Glomerular visceral epithelial cell (primary cell): ENCODE measurements at regions not wholly inside any gene's neighbourhood (a gene's known extent, or its start where the extent isn't known, plus 50 kb on each side); places are given as distances from the start of the nearest gene placed in this dataset.
"Not testable (repeated sequence)": the region's sequence is repeated elsewhere in the genome, so short reads cannot be mapped to it uniquely, and the experiment has no call there.

Experiments
- DNase-seq: peaks from one replicate; pipeline ENCODE4 v3.0.0-alpha.2; 2016; ENCODE audit errors: extremely low spot score

DNA sequence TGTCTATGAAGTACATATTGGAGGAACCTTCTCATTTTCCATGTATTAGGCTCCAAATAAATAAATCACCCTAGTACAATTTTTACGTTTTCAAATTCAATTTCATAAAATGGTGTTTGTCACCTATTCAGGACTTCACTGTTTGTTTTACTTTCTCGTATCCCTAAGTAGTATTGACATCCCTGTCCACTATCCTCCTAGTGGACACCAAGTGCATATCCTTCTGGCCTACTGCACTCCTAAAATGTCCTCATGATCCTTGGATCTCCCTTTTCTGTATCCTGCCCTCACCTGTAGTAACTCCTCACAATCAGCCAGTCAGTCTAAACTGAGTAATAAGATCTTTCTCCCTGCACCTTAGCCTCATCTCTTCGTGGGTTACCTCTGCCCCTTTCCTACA, 539.9 kb downstream of the DMRTA1 start:
- no peak for DNase-seq

- DNase-seq = no peak
Observed at GRCh38 chr9:22990349-22990748, 543.7 kb downstream of the DMRTA1 start.

DNA sequence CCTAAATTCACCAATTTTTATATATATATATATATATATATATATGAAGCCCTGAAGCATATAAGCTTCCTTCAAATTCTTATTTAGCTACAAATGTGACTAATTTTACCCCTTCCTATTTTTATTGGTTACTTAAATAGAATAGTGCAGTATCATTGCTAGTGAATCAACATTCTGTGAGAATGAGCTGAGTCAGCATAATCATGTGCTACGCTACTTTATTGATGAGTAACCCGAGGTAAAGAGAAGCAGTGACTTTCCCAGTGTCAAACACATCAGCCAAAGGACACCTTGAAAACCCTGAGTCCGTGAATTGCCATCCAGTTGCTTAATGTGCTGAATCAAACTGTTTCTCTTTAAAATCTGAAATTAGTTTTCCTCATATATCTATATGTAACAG, 546.2 kb downstream of the DMRTA1 start:
- no peak for DNase-seq

DNA sequence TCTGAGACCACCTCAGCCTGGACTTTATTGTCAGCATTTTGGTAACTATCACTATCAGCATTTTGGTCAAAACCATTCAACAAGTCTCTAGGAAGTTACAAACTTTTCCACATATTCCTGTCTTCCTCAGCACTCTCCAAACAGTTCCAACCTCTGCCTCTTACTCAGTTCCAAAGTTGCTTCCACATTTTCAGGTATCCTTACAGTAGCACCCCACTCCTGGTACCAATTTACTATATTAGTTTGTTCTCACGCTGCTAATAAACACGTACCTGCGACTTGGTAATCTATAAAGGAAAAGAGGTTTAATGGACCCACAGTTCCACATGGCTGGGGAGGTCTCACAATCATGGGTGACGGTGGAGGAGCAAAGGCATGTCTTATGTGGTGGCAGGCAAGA, 551.3 kb downstream of the DMRTA1 start:
- DNase-seq = no peak

DNA sequence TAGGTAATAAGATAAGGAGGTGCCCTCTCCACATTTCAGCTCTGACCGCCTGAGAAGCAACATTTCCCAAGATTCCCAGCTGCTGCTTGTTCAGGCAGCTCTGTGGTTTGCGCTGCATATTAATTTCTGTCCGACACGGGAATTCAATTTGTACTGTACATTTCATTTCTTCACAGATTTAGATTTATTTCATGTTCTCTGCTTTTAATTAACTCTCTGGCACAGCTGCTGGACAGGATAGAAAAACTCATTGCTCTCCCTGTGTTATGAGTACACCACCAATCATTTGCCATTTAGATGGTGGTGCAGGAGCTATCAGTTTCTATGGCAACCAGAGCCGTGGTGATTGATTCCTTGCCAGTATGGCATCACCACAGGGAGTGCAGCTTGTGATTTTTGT, 558.5 kb downstream of the DMRTA1 start:
- DNase-seq = no peak

GRCh38 chr9:23006127-23006526, 559.5 kb downstream of the DMRTA1 start:
- DNase-seq = no peak

DNA sequence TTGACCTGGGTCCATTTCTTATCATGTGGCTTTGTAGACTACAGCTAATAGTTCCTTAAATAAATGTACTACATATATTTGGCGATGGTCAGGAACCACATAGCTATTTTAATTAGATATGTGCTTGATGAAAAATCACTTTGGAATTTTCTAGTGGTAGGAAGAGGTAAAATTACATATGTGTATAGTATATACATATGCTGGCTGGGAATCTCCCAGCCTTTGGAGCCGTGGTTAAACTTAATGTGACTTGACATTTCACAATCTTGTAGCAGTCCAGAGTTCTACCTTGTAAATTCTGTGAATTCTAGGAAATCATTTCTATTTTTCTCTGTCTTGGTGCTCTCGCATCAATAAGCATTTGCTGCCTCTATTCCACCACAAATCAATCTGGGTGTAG, 565.0 kb downstream of the DMRTA1 start:
- peak; percentile 31 for DNase-seq

DNA sequence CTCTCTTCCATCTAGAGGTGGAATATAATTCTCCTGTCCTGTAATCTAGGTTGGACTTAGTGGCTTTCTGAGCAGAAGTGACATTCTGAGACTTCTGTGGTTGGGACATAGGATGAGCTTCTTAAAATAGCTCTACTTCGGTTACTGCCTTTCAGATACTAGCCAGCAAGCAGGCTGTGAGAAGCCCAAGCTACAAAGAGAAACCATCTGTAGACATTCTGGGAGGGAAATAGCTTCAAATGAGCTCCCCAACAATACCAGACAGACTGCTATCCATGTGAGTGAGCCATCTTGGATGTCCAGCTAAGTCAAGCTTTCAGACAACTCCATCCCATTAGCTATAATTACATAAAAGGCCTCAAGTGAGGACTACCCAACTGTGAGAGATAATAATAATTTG, 568.9 kb downstream of the DMRTA1 start:
- DNase-seq = no peak

GRCh38 chr9:23036416-23036815, 589.8 kb downstream of the DMRTA1 start:
- no peak for DNase-seq

- DNase-seq = no peak
Observed at GRCh38 chr9:23039402-23039801, 592.8 kb downstream of the DMRTA1 start.

- DNase-seq = no peak
Observed at GRCh38 chr9:23041466-23041865, 594.8 kb downstream of the DMRTA1 start.

DNA sequence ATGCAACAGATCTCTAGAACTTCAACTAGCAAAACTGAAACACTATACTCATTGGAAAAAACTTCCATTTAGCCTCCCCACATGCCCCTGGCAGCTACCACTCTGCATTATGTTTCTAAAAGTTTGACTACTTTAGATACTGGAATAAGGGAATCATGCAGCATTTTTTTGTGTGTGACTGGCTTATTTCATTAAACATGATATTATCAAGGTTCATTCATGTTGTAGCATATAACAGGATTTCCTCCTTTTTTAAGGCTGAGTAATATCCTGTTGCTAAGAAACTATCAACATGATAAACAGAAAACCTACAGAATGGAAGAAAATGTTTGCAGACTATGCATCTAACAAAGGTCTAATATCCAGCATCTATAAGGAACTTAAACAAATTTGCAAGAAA, 597.9 kb downstream of the DMRTA1 start:
- no peak for DNase-seq

GRCh38 chr9:23046026-23046425, 599.4 kb downstream of the DMRTA1 start:
- not testable (repeated sequence) for DNase-seq

- DNase-seq = no peak
Observed at GRCh38 chr9:23050548-23050947, 603.9 kb downstream of the DMRTA1 start.

DNA sequence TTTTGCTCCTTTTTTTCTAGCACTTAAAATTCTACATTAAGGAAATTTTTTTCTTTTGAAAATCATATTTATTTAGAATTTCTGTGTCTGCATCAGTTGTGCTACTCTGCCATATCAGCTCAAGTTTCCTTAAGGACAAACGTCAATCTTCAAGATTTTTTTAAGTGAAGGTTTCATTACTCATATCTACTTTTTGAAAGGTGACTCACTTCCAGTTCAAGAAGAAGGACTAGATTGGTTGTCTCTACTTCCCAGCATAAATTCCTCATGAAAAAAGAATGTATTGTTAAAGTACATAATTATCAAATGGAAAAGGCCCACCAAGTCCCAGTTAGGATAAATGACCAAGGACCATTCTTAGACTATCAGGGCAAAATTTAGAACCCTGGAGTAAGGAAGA, 626.5 kb downstream of the DMRTA1 start:
- peak; percentile 2 for DNase-seq

DNA sequence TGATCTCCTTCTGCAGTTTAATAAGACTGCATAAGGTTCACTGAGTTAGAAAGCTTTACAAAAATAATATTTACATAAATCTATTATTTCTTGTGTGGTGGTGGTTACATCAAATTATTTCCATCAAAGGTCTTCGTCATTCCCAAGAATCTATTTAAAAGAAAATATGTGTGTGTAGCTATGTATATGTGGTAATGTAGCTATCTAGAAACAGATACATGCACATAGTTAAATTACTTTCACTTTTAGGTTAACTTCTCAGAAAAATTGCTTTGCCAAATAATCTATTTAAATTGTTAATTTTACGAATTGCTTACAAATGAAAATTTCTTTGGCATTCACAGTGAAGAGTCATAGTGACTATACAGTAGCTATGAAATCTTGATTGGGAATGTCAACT, 633.2 kb downstream of the DMRTA1 start:
- no peak for DNase-seq

GRCh38 chr9:23081377-23081776, 634.8 kb downstream of the DMRTA1 start:
- no peak for DNase-seq

DNA sequence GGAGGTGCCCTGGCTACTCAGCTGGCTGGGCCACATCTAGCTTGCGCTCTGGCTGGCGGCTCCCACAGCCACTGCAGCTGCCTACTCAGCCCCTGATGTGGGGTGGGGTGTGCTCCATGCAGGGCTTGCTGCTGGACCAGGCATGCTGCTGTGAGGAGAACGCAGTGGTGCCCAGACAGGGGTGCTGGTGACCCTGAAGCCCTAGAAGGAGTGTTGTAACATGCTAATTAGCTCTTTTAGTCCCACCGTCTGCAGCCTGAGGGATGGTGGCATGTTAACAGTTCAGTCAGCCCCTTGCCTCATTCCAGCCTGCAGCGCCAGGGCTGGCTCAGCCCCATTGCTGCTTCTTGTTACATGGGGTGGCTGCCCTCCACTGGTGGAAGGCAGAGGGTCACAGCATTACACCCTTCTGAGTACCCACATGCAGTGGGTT, 642.3 kb downstream of the DMRTA1 start:
- no peak for DNase-seq

DNA sequence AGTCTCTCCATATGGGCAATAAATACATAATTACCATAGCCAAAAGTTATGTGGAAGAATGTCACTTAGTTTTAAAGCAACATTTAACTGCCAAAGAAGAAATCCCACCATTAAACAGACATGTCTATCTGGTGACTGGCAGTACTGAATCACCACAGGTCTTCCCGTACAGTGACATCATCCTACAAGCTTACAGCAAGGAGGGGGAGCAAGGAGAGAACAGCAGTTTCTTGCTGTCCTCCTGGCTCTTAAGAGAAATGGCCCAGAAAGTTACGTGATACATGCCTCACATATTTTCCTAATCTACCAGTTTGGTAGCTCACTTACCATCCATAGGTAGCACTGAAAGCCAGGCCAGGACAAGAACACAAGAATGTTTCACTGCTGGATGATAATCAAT, 671.0 kb downstream of the DMRTA1 start:
- peak; percentile 80 for DNase-seq

GRCh38 chr9:23120630-23121029, 674.0 kb downstream of the DMRTA1 start:
- DNase-seq = no peak

DNA sequence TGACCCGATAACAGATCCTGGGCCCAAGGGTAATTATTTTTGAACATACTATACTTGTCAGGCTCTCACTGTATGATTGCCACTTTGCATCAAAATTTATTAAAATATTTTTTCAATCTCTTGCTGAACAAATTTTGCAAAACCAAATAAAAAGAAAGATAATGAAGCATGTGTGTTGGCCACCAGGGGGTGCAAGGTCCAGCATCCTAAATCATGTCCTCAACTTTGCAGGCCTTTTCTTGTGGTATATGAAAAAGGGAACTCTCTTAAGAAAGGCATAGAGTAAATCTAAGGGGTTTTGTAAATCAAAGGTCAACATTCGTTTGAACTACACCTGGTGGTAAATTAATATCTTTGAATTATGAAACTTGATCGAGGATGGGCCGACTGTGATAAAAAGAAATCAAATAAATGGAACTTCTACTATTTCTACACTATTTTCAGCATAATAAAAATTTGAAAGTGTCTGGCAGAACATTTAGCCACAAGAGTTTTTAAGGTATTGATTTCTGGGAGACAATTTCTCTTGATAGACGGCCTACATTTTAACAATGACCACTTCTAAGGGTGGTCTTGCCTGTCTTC, 676.5 kb downstream of the DMRTA1 start:
- peak; percentile 34 for DNase-seq

DNA sequence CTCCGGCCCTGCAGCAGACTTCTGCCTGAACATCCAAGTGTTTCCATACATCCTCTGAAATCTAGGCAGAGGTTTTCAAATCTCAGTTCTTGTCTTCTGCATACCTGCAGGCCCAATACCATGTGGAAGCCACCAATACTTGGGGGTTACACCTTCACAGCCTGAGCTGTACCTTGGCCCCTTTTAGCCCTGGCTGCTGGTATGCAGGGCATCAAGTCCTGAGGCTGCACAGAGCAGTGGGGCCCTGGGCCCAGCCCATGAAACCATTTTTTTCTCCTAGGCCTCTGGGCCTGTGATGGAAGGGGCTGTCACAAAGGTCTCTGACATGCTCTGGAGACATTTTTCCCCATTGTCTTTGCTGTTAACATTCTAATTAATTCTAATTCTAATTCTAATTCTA, 680.6 kb downstream of the ELAVL2 start:
- DNase-seq = no peak

DNA sequence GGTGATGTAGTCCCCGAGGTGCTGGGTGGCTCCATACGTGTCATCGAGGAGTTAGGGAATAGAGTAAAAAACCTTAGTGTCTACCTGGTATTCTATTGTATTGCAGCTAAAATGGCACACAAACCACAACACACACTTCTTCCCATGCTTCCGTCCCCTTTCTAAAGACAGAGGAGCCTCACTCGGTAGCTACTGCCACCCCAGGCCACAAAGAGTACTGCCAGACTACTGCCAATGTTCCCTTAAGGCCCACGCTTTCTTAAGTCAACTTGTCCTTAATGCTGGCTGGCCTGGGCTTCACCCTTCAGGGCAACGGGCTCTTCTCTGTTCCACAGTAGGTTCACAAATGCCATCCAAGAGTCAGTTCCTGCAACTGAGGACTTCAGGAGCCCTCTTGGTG, 673.0 kb downstream of the ELAVL2 start:
- no peak for DNase-seq

DNA sequence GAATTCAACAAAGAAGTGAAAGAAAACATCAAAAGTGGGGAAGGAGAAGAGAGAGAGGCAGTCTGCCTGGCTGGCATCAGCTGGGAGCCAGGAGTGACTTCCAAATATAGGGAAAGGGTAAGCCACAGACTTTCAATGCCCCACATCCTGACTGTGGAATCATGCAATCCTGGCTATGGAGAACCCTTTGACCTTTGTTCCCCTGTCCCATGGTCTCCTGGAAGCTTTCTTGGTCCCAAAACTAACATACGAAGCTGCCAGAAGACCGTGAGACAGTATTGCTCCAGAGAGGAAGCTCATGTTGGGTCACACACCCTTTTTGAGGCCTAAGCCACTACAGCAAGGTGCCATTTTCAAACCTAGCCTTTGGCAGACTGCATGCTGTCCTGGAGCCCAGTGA, 665.5 kb downstream of the ELAVL2 start:
- DNase-seq = no peak
